PFSK-1 (cell line): ENCODE measurements at regions not wholly inside any gene's neighbourhood (a gene's known extent, or its start where the extent isn't known, plus 50 kb on each side); places are given as distances from the start of the nearest gene placed in this dataset.

Experiments used
- FOXP2 ChIP-seq: optimal IDR thresholded peaks from 2 replicates; pipeline ENCODE3; 2011; ENCODE audit warnings: borderline replicate concordance, control low read depth, inconsistent platforms; ENCODE audit not compliant: insufficient read depth; ENCODE audit errors: extremely low read length, extremely low read depth
- POLR2AphosphoS5 ChIP-seq: IDR thresholded peaks from 2 replicates; pipeline ENCODE4 v1.6.1; 2012; ENCODE audit warnings: low read depth, mild to moderate bottlenecking, control low read depth, low read length, moderate library complexity
- REST ChIP-seq, 2 experiments: IDR thresholded peaks; 2 replicates each; pipeline versions ENCODE4 v1.6.1 to v1.8.0; 2011 to 2012; ENCODE audit warnings: low read depth in 2 of 2, low read length in 2 of 2, control low read depth in 1 of 2, inconsistent platforms in 1 of 2, mild to moderate bottlenecking in 1 of 2, moderate library complexity in 1 of 2; ENCODE audit not compliant: insufficient read depth in 1 of 2
- SIN3A ChIP-seq: IDR thresholded peaks from 2 replicates; pipeline ENCODE4 v1.6.1; 2012; ENCODE audit warnings: mild to moderate bottlenecking, low read length, moderate library complexity, borderline replicate concordance; ENCODE audit not compliant: insufficient read depth
- TAF1 ChIP-seq: IDR thresholded peaks from 2 replicates; pipeline ENCODE4 v1.6.1; 2012; ENCODE audit warnings: low read length, control low read depth, borderline replicate concordance; ENCODE audit not compliant: insufficient read depth

GRCh38 chr4:95641571-95641970 lies 92.8 kb upstream of the UNC5C start:
- TF ChIP-seq REST (IDR thresholded peaks at IDR 0.05; ENCODE audit: insufficient read depth in 1 of 2, low read depth in 2 of 2, low read length in 2 of 2) = no peak
- TF ChIP-seq POLR2AphosphoS5 = no peak
- TF ChIP-seq SIN3A = no peak
- no peak for TF ChIP-seq FOXP2
- no peak for TF ChIP-seq TAF1

- TF ChIP-seq SIN3A (no peak), POLR2AphosphoS5 (no peak), TAF1 (no peak), REST (IDR thresholded peaks at IDR 0.05; ENCODE audit: insufficient read depth in 1 of 2, low read depth in 2 of 2, low read length in 2 of 2) (no peak), FOXP2 (no peak)
These were observed 91.5 kb upstream of the UNC5C start for GRCh38 chr4:95640311-95640710.

- TF ChIP-seq TAF1 (no peak), REST (IDR thresholded peaks at IDR 0.05; ENCODE audit: insufficient read depth in 1 of 2, low read depth in 2 of 2, low read length in 2 of 2) (no peak), SIN3A (no peak), FOXP2 (no peak), POLR2AphosphoS5 (no peak)
These were observed 90.2 kb upstream of the UNC5C start for GRCh38 chr4:95638920-95639501.

GRCh38 chr4:95637043-95637600 lies 88.3 kb upstream of the UNC5C start:
- TF ChIP-seq POLR2AphosphoS5 (no peak), SIN3A (no peak), FOXP2 (no peak), TAF1 (no peak), REST (IDR thresholded peaks at IDR 0.05; ENCODE audit: insufficient read depth in 1 of 2, low read depth in 2 of 2, low read length in 2 of 2) (no peak)

GRCh38 chr4:95636061-95636460 lies 87.3 kb upstream of the UNC5C start:
- TF ChIP-seq SIN3A = no peak
- no peak for TF ChIP-seq REST (IDR thresholded peaks at IDR 0.05; ENCODE audit: insufficient read depth in 1 of 2, low read depth in 2 of 2, low read length in 2 of 2)
- no peak for TF ChIP-seq POLR2AphosphoS5
- no peak for TF ChIP-seq TAF1
- no peak for TF ChIP-seq FOXP2
